ENCODE measurements at regions not wholly inside any gene's neighbourhood (a gene's known extent, or its start where the extent isn't known, plus 50 kb on each side); places are given as distances from the start of the nearest gene placed in this dataset.
"Not testable (repeated sequence)": the region's sequence is repeated elsewhere in the genome, so short reads cannot be mapped to it uniquely, and the experiment has no call there.

- no peak for DNase-seq (ENCODE audit: low read depth)
- in situ Hi-C loops (cut with HindIII; ENCODE audit: low pct_unique_long_range_greater_than_20kb, low sequenced_read_pairs), result no loop called here
Observed at GRCh38 chr2:138276339-138276738, 225.2 kb upstream of the SPOPL start.

GRCh38 chr2:138277062-138277461, 224.5 kb upstream of the SPOPL start:
- DNase-seq (ENCODE audit: low read depth), result no peak
- in situ Hi-C loops (cut with HindIII; ENCODE audit: low pct_unique_long_range_greater_than_20kb, low sequenced_read_pairs), result no loop called here

GRCh38 chr2:138279871-138280270, 221.7 kb upstream of the SPOPL start:
- no peak for DNase-seq (ENCODE audit: low read depth)
- in situ Hi-C loops (cut with HindIII; ENCODE audit: low pct_unique_long_range_greater_than_20kb, low sequenced_read_pairs), result no loop called here

- in situ Hi-C loops (cut with HindIII; ENCODE audit: low pct_unique_long_range_greater_than_20kb, low sequenced_read_pairs), result no loop called here
- no peak for DNase-seq (ENCODE audit: low read depth)
Observed at GRCh38 chr2:138280999-138281695, 220.4 kb upstream of the SPOPL start.

- no peak for DNase-seq (ENCODE audit: low read depth)
- in situ Hi-C loops (cut with HindIII; ENCODE audit: low pct_unique_long_range_greater_than_20kb, low sequenced_read_pairs), result no loop called here
Observed at GRCh38 chr2:138282014-138282672, 219.4 kb upstream of the SPOPL start.

GRCh38 chr2:138291805-138292204, 209.8 kb upstream of the SPOPL start:
- DNase-seq (ENCODE audit: low read depth), result no peak
- in situ Hi-C loops (cut with HindIII; ENCODE audit: low pct_unique_long_range_greater_than_20kb, low sequenced_read_pairs), result no loop called here

GRCh38 chr2:138293045-138293444, 208.5 kb upstream of the SPOPL start:
- DNase-seq (ENCODE audit: low read depth), result no peak
- in situ Hi-C loops (cut with HindIII; ENCODE audit: low pct_unique_long_range_greater_than_20kb, low sequenced_read_pairs), result no loop called here

GRCh38 chr2:138293549-138293948, 208.0 kb upstream of the SPOPL start:
- no peak for DNase-seq (ENCODE audit: low read depth)
- in situ Hi-C loops (cut with HindIII; ENCODE audit: low pct_unique_long_range_greater_than_20kb, low sequenced_read_pairs), result no loop called here

GRCh38 chr2:138294451-138294850, 207.1 kb upstream of the SPOPL start:
- DNase-seq (ENCODE audit: low read depth), result no peak
- in situ Hi-C loops (cut with HindIII; ENCODE audit: low pct_unique_long_range_greater_than_20kb, low sequenced_read_pairs), result no loop called here

- in situ Hi-C loops (cut with HindIII; ENCODE audit: low pct_unique_long_range_greater_than_20kb, low sequenced_read_pairs), result no loop called here
- no peak for DNase-seq (ENCODE audit: low read depth)
Observed at GRCh38 chr2:138296365-138296764, 205.2 kb upstream of the SPOPL start.

GRCh38 chr2:138298120-138298814, 203.3 kb upstream of the SPOPL start:
- no peak for DNase-seq (ENCODE audit: low read depth)
- in situ Hi-C loops (cut with HindIII; ENCODE audit: low pct_unique_long_range_greater_than_20kb, low sequenced_read_pairs), result no loop called here

- DNase-seq (ENCODE audit: low read depth), result no peak
- in situ Hi-C loops (cut with HindIII; ENCODE audit: low pct_unique_long_range_greater_than_20kb, low sequenced_read_pairs), result no loop called here
Observed at GRCh38 chr2:138298900-138299299, 202.7 kb upstream of the SPOPL start.

GRCh38 chr2:138306626-138307025, 194.9 kb upstream of the SPOPL start:
- in situ Hi-C loops (cut with HindIII; ENCODE audit: low pct_unique_long_range_greater_than_20kb, low sequenced_read_pairs), result no loop called here
- no peak for DNase-seq (ENCODE audit: low read depth)

GRCh38 chr2:138307099-138307498, 194.5 kb upstream of the SPOPL start:
- in situ Hi-C loops (cut with HindIII; ENCODE audit: low pct_unique_long_range_greater_than_20kb, low sequenced_read_pairs), result no loop called here
- DNase-seq (ENCODE audit: low read depth), result no peak

GRCh38 chr2:138309760-138310159, 191.8 kb upstream of the SPOPL start:
- in situ Hi-C loops (cut with HindIII; ENCODE audit: low pct_unique_long_range_greater_than_20kb, low sequenced_read_pairs), result no loop called here
- no peak for DNase-seq (ENCODE audit: low read depth)

GRCh38 chr2:138312061-138312460, 189.5 kb upstream of the SPOPL start:
- DNase-seq (ENCODE audit: low read depth), result no peak
- in situ Hi-C loops (cut with HindIII; ENCODE audit: low pct_unique_long_range_greater_than_20kb, low sequenced_read_pairs), result no loop called here

GRCh38 chr2:138315619-138316018, 186.0 kb upstream of the SPOPL start:
- DNase-seq (ENCODE audit: low read depth); in situ Hi-C loops (cut with HindIII; ENCODE audit: low pct_unique_long_range_greater_than_20kb, low sequenced_read_pairs): not testable (repeated sequence)

GRCh38 chr2:138319616-138320015, 182.0 kb upstream of the SPOPL start:
- no peak for DNase-seq (ENCODE audit: low read depth)
- in situ Hi-C loops (cut with HindIII; ENCODE audit: low pct_unique_long_range_greater_than_20kb, low sequenced_read_pairs), result no loop called here

- in situ Hi-C loops (cut with HindIII; ENCODE audit: low pct_unique_long_range_greater_than_20kb, low sequenced_read_pairs), result no loop called here
- DNase-seq (ENCODE audit: low read depth), result no peak
Observed at GRCh38 chr2:138321458-138321857, 180.1 kb upstream of the SPOPL start.
